GM19467 (cell line): ENCODE measurements at regions not wholly inside any gene's neighbourhood (a gene's known extent, or its start where the extent isn't known, plus 50 kb on each side); places are given as distances from the start of the nearest gene placed in this dataset.
"Not testable (repeated sequence)": the region's sequence is repeated elsewhere in the genome, so short reads cannot be mapped to it uniquely, and the experiment has no call there.

Experiments used
- ATAC-seq: cut with Tn5 transposase; IDR thresholded peaks from one replicate; pipeline ENCODE4 v1.9.1; 2021; ENCODE audit warnings: mild to moderate bottlenecking, moderate library complexity; ENCODE audit not compliant: unreplicated experiment

- ATAC-seq = no peak
These were observed 97.0 kb upstream of the SLC35G4 start for GRCh38 chr18:11512096-11513025.

- ATAC-seq = peak; percentile 85
These were observed 97.8 kb upstream of the SLC35G4 start for GRCh38 chr18:11511434-11512095.

- ATAC-seq = no peak
These were observed 102.5 kb upstream of the SLC35G4 start for GRCh38 chr18:11506856-11507255.

DNA sequence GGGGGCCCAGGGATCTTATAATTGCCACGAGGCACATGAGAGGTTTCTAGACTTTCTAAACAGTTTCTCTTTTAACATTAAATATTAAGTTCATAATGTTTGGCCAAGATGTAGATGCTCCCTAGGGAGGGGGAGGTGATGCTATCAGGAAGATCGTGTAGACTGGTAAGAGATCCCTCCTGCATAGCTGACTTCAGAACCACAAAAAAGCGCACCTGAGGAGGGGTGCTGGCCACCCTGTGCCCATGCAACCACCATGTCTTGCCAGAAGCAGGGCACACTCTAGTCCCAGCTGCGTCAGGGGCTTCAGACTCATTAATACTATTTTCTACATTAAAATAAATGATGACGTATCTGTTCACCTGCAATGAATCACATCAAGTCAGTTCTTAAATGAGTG, 103.4 kb upstream of the SLC35G4 start:
- no peak for ATAC-seq

DNA sequence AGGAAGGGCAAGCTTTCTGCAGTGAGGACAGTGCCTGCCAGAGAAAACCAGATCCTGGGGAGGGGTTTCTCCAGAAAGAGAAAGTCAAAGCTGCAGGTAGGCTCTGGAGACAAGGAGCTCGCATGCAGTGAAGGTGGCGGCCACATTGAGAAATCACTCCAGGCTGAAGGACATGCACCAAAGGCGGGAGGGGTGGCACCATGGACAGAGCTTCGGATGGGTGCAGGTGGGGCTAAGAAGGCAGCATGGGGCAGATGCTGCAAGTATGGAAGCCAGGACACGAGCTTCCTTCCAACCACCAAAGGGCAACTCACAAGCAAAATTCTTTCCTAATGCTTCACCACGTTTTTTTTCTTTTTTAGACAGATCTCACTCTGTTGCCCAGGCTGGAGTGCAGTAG, 104.4 kb upstream of the SLC35G4 start:
- ATAC-seq = no peak

GRCh38 chr18:11502368-11502767, 107.0 kb upstream of the SLC35G4 start:
- no peak for ATAC-seq

- ATAC-seq = no peak
These were observed 108.0 kb upstream of the SLC35G4 start for GRCh38 chr18:11501352-11501751.

GRCh38 chr18:11500153-11501122, 109.0 kb upstream of the SLC35G4 start:
- ATAC-seq = no peak

- ATAC-seq = no peak
These were observed 110.6 kb upstream of the SLC35G4 start for GRCh38 chr18:11498821-11499220.

GRCh38 chr18:11497585-11497984, 111.8 kb upstream of the SLC35G4 start:
- ATAC-seq = no peak

- no peak for ATAC-seq
These were observed 112.7 kb upstream of the SLC35G4 start for GRCh38 chr18:11496526-11497172.

GRCh38 chr18:11495441-11495840, 114.0 kb upstream of the SLC35G4 start:
- no peak for ATAC-seq

DNA sequence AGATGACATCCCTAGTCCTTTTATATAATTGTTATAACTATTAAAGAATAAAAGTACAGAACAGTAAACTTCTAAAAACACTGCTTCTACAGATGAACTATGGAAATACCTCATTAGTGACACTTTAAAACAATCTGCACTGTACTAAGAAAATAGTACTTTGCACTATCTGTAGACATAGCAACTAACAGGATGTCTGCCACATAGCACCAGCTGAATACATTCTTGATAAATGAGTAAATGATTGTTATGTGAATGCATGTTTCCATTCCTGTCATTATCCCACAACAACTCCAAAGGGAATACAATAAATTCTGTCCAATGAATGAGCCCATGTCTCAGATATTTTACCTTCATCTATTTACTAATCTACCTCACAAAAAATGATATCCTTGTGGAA, 115.3 kb upstream of the SLC35G4 start:
- no peak for ATAC-seq

GRCh38 chr18:11489266-11489899, 120.0 kb upstream of the SLC35G4 start:
- no peak for ATAC-seq

DNA sequence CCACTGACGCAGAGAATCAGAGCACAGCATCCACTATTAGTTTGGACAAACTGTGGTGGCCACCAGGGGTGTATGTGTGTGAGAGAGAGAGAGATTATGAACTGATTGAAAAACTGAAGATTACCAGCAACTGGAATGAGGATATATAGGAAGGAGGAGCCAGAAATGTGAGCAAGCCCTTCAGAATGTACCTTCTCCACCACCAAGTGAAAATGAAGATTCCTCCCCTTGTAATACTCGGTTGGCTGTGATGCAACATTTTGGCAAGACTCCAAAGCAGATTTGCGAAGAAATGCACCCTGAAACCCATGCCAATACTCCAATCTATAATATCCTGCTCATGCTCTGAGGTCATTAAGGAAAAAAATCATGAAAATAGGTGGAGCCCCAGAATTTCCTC, 121.2 kb upstream of the SLC35G4 start:
- ATAC-seq = no peak

DNA sequence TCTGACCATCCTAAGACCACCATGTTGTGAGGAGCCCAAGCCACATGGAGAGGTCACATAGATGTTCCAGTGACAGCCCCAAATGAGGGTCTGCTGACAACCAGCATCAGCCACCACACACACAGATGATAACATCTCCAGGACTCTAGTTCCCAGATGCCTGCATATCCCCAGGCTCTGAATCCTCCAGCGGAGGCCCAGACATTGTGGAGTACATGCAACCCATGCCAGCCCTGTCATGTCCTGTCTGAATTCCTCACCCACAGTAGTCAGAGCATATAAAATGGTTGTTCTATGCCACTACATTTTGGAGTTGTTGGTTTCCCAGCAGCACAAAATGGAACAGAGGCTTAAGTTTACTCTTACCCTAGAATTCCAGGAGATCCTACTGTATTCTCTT, 122.0 kb upstream of the SLC35G4 start:
- no peak for ATAC-seq

DNA sequence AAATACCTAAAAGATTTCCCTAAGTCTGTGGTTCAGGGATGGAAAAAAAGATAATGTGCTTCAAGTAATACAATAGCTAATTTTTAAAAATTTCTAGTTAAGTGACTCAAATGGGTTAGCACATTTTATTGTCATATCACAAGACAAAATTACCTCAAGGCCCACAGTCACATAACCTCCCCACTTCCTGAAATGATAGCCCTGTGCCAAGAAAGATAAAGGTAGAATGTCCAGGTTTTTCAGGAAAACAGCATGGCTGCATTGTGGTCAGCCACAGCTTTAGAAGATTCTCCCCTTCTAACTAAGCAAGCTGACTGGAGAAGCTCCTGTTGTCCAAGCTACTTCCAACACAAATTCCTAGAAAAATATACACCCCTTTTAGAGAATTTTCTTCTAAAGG, 127.1 kb upstream of the SLC35G4 start:
- ATAC-seq = no peak

- no peak for ATAC-seq
These were observed 128.7 kb upstream of the SLC35G4 start for GRCh38 chr18:11480692-11481091.

GRCh38 chr18:11479031-11479430, 130.4 kb upstream of the SLC35G4 start:
- ATAC-seq = not testable (repeated sequence)

DNA sequence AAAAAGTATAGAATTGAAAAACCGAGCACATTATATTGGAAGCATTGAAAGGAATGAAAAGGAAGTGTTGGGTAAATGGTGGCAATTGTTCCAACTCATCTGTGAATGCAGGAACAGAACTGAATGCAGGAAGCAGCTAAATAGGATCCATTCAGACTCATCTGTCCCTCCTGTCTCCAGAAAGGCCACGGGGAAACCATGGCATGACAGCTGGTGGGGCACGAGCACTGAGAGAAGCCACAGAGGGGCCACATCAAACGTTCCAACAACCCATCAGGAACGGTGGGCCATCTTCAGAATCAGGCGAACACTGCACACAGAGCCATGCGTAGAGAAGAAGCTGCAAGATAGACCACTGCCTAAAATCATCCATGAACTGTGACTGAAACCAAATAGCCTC, 138.5 kb upstream of the SLC35G4 start:
- ATAC-seq = no peak
